ENCODE measurements at regions not wholly inside any gene's neighbourhood (a gene's known extent, or its start where the extent isn't known, plus 50 kb on each side); places are given as distances from the start of the nearest gene placed in this dataset.
"Not testable (repeated sequence)": the region's sequence is repeated elsewhere in the genome, so short reads cannot be mapped to it uniquely, and the experiment has no call there.

- no peak for DNase-seq (ENCODE audit: low spot score)
These were observed 91.6 kb downstream of the CMC2 start for GRCh38 chr16:80915079-80915450.

GRCh38 chr16:80914379-80915078, 92.2 kb downstream of the CMC2 start:
- DNase-seq (ENCODE audit: low spot score), result no peak

- no peak for DNase-seq (ENCODE audit: low spot score)
These were observed 93.3 kb downstream of the CMC2 start for GRCh38 chr16:80913397-80913796.

GRCh38 chr16:80912651-80913050, 94.0 kb downstream of the CMC2 start:
- DNase-seq (ENCODE audit: low spot score), result no peak

- no peak for DNase-seq (ENCODE audit: low spot score)
These were observed 96.3 kb downstream of the CMC2 start for GRCh38 chr16:80910434-80910833.

GRCh38 chr16:80909720-80910119, 97.0 kb downstream of the CMC2 start:
- DNase-seq (ENCODE audit: low spot score), result no peak

- DNase-seq (ENCODE audit: low spot score), result not testable (repeated sequence)
These were observed 100.5 kb downstream of the CMC2 start for GRCh38 chr16:80906169-80906568.

- no peak for DNase-seq (ENCODE audit: low spot score)
These were observed 99.2 kb upstream of the CDYL2 start for GRCh38 chr16:80903616-80904015.

DNA sequence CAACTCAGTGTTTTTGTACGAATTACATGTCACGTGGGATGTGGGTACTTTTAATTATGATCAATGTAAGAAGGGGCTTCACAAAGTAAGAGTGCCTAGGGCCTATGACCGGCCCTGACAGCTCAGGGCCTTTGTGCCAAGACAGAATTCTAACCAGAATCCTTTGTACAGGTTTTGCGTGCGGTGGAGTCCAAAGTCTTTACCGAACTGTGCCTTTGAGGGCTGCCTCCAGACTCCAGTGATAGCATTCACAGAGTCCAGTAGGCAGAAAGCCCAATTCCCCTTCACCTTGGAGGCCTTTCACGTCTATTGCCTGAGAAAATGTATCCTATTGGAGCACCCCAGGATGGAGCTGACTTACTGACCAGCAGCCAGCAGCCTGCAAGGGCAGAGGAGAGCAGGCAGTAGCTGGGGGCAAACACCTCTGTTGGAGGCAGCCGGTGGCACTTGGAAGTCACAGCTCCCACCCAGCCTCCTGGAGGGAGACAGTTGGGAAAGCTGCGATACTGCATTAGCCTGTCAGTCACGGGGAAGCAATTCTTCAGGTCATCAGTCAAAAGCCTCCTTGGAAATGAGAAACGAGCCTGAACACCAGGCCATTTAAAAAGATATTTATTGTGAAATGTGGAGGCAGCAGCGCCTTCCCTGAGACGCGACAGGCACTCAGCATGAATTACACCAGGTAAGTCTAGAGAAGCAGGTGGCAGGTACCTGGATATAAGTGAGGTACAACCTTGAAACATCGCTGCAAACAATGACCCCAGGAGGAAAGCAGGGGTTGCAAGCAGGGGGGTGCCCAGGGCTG, 98.1 kb upstream of the CDYL2 start:
- DNase-seq (ENCODE audit: low spot score), result no peak

GRCh38 chr16:80900593-80900954, 96.2 kb upstream of the CDYL2 start:
- DNase-seq (ENCODE audit: low spot score), result peak; percentile 2

DNA sequence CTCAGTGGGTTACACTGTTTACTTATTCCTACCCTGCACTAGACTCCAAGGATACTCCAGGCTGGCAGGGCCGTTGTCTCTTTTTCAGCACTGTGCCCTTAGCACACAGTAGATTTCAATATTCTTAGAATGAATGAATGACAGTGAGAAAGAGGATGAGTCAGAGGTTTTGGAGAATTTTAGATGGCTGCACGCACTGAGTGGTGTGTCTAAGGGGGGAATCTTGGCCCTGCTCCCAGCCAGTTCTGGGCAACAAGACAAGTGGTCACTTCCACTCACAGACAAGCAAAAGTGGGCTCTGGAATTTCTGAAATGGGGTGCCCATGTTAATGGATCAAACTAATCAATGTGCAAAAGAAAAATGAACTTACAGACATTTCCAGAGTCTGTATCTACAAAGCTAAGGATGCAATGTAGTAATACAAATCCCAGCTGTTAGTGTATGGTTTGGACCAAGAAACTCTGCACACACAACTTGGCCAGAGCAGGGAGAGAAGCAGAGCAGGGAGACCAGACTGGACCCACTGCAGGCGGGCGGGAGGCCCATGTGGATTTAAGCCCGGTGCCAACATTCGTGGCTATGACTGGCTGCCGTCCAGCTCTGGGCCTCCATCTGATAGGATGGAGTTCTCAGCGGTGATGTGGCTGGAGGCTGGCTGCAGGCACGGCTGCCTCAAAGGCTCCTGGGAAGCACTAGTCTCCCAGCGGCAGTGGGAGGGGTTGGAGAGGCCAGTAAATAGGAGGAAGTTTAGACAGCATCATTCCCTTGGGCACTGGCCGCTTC, 95.6 kb upstream of the CDYL2 start:
- peak; percentile 32 for DNase-seq (ENCODE audit: low spot score)

DNA sequence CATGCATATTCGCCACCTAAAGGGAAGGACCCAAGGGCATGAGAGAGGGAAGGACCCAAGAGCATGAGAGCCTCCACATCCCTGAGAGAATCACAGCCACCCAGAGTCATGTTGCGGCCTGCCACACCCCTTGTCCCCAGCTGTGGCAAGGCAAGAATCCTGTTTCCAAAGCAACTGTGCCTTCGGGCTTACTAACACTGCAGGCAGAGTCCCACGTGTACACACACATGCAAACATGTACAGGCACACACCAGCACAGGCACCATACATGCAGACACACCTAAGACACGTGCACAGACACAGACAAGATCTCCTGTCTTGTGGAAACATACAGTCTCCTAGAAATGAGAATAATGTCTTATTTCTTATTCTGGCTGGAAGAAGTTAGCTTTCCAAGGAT, 92.4 kb upstream of the CDYL2 start:
- no peak for DNase-seq (ENCODE audit: low spot score)

- no peak for DNase-seq (ENCODE audit: low spot score)
These were observed 89.7 kb upstream of the CDYL2 start for GRCh38 chr16:80894091-80894490.

DNA sequence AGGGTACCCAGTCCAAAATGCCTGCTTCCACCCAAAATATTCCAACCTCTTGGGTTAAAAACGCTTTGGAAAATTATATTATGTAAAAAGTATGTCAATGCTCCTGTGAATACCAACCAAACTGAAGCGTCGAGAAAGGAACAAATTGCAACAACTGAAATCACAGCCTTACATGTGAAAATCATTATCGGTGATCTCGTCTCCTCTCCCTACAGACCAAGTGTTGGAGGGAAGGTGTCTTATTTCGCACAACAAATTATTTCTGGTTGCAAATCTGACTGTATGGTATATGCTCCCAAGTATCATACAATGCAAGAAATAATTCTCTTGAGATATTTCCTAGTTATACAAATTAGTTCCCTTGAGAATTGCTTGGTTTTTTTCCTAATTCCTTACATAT, 89.3 kb upstream of the CDYL2 start:
- DNase-seq (ENCODE audit: low spot score), result no peak

DNA sequence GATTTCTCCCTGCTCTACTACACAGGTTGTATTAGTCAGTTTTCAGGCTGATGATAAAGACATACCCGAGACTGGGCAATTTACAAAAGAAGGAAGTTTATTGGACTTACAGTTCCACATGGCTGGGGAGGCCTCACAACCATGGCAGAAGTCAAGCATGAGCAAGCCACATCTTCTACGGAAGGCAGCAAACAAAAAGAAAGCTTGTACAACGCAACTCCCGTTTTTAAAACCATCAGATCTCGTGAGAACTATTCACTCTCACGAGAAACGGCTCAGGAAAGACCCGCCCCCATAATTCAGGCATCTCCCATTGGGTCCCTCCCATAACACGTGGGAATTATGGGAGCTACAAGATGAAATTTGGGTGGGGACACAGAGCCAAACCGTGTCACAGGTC, 88.0 kb upstream of the CDYL2 start:
- DNase-seq (ENCODE audit: low spot score), result not testable (repeated sequence)

- no peak for DNase-seq (ENCODE audit: low spot score)
These were observed 85.5 kb upstream of the CDYL2 start for GRCh38 chr16:80889779-80890359.

GRCh38 chr16:80887062-80887461, 82.7 kb upstream of the CDYL2 start:
- no peak for DNase-seq (ENCODE audit: low spot score)

DNA sequence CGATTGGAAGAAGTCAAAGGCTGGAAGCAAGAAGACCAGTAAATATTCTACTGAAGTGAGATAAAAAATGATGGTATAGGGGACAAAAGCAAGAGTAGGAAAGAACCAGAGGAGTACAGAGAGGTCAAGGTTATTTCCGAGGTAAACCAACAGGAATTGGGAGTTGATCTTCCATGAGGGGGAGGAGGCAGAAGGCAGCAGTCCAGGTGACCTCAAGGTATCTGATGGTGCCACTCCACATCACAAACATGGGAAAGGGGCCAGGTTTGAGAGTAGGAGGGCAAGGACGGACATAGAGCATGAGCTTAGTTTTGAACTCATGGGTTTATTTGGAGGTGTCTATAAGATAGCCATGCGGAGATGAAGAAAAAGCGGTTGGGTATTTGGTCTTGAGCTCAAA, 79.4 kb upstream of the CDYL2 start:
- DNase-seq (ENCODE audit: low spot score), result no peak

DNA sequence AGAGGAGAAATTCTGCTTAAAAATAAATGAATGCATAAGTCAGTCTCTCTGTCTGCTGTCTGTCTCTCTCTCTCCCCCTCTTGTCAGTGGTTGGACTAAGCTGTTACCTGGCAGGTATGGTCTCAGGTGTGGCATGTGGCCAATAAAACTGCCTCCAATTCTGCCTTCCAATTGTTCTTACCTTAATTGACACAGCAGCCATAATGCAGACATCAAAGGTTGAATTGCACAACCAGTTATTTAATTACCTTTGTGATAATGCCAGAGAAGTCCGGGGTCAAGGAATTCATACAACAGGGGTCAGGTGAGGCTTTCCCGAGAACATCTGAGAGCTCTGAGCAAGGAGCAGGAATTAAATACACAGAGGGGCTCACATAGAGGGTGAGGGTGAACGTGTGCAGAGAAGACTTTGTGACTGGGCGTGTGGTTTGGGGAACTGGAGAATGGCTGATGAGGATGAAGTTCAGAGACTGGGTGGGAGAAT, 78.8 kb upstream of the CDYL2 start:
- no peak for DNase-seq (ENCODE audit: low spot score)

GRCh38 chr16:80875616-80876015, 71.2 kb upstream of the CDYL2 start:
- no peak for DNase-seq (ENCODE audit: low spot score)

DNA sequence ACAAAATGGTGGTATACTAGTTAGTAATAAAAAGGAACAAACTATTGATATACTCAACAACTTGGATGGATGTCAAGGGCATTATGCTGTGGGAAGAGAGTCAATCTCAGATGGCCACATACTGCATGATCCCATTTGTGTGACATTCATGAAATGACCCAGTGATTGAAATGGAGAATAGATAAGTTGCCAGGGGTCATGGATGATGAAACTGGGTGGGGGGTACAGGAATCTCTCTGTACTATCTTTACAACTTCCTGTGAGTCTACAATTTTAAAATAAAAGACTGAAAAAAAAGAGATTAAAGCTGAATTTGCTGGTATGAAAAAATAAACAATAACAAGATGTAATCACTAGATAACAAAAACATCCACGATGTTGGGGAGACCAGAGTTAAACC, 70.5 kb upstream of the CDYL2 start:
- DNase-seq (ENCODE audit: low spot score), result no peak

- DNase-seq (ENCODE audit: low spot score), result no peak
These were observed 57.8 kb upstream of the CDYL2 start for GRCh38 chr16:80862160-80862705.
